GM12891 (cell line): ENCODE measurements at regions not wholly inside any gene's neighbourhood (a gene's known extent, or its start where the extent isn't known, plus 50 kb on each side); places are given as distances from the start of the nearest gene placed in this dataset.
"Not testable (repeated sequence)": the region's sequence is repeated elsewhere in the genome, so short reads cannot be mapped to it uniquely, and the experiment has no call there.

ENCODE experiments used
- DNase-seq: peaks from one replicate; pipeline ENCODE4 v3.0.0; 2011; ENCODE audit warnings: low spot score; ENCODE audit not compliant: insufficient read length
- FAIRE-seq: peaks from 2 replicates; lab custom pipeline; 2011; peaks lifted over from hg19 to GRCh38; lab: Jason Lieb, UNC
- PAX5 ChIP-seq: IDR thresholded peaks from 2 replicates; pipeline ENCODE4 v1.6.1; 2011; ENCODE audit warnings: low read length, moderate library complexity, mild to moderate bottlenecking; ENCODE audit not compliant: insufficient read depth, severe bottlenecking
- POLR2A ChIP-seq: IDR thresholded peaks from 2 replicates; pipeline ENCODE4 v1.6.1; 2011; ENCODE audit warnings: low read depth, low read length, control low read depth
- POLR2AphosphoS5 ChIP-seq: IDR thresholded peaks from 2 replicates; pipeline ENCODE4 v1.6.1; 2011; ENCODE audit warnings: low read depth, low read length, control low read depth
- POU2F2 ChIP-seq: IDR thresholded peaks from 2 replicates; pipeline ENCODE4 v1.6.1; 2011; ENCODE audit warnings: low read depth, mild to moderate bottlenecking, control low read depth, low read length, moderate library complexity
- SPI1 ChIP-seq: IDR thresholded peaks from 2 replicates; pipeline ENCODE4 v1.6.1; 2011; ENCODE audit warnings: low read depth, low read length, control low read depth
- TAF1 ChIP-seq: IDR thresholded peaks from 2 replicates; pipeline ENCODE4 v1.6.1; 2011; ENCODE audit warnings: low read depth, low read length, control low read depth

GRCh38 chr6:142016666-142017065, 116.1 kb upstream of the GJE1 start:
- not testable (repeated sequence) for FAIRE-seq, DNase-seq

- DNase-seq, FAIRE-seq: not testable (repeated sequence)
These were observed 117.3 kb upstream of the GJE1 start for GRCh38 chr6:142015463-142015862.

- TF ChIP-seq TAF1 (no peak), SPI1 (no peak), PAX5 (no peak), POLR2A (no peak), POLR2AphosphoS5 (no peak), POU2F2 (no peak)
- DNase-seq (no peak), FAIRE-seq (no peak)
These were observed 117.7 kb upstream of the GJE1 start for GRCh38 chr6:142015011-142015410.

- FAIRE-seq (no peak), DNase-seq (no peak)
- TF ChIP-seq PAX5 (no peak), SPI1 (no peak), POU2F2 (no peak)
These were observed 118.2 kb upstream of the GJE1 start for GRCh38 chr6:142014515-142014914.

- TF ChIP-seq POLR2A (no peak), SPI1 (no peak), TAF1 (no peak), POLR2AphosphoS5 (no peak), PAX5 (no peak), POU2F2 (no peak)
- FAIRE-seq (no peak), DNase-seq (no peak)
These were observed 118.7 kb upstream of the GJE1 start for GRCh38 chr6:142013875-142014495.

GRCh38 chr6:142013287-142013686, 119.4 kb upstream of the GJE1 start:
- TF ChIP-seq SPI1 (no peak), POLR2AphosphoS5 (no peak), PAX5 (no peak), POLR2A (no peak), POU2F2 (no peak), TAF1 (no peak)
- DNase-seq = no peak
- FAIRE-seq = no peak

- FAIRE-seq = no peak
- TF ChIP-seq POLR2A (no peak), POLR2AphosphoS5 (no peak), SPI1 (no peak), TAF1 (no peak), POU2F2 (no peak), PAX5 (no peak)
These were observed 121.0 kb upstream of the GJE1 start for GRCh38 chr6:142011775-142012174.

GRCh38 chr6:142011156-142011555, 121.6 kb upstream of the GJE1 start:
- DNase-seq = no peak
- no peak for TF ChIP-seq TAF1
- no peak for TF ChIP-seq POU2F2
- TF ChIP-seq POLR2A = no peak
- no peak for TF ChIP-seq SPI1
- TF ChIP-seq PAX5 = no peak
- TF ChIP-seq POLR2AphosphoS5 = no peak
- no peak for FAIRE-seq

More at GRCh38 chr6:142011775-142012174, 121.0 kb upstream of the GJE1 start:
- no peak for DNase-seq

GRCh38 chr6:142009647-142010046, 123.1 kb upstream of the GJE1 start:
- FAIRE-seq (no peak), DNase-seq (no peak)
- TF ChIP-seq POLR2AphosphoS5 (no peak), POU2F2 (no peak), PAX5 (no peak), TAF1 (no peak), POLR2A (no peak), SPI1 (no peak)

GRCh38 chr6:142008781-142009180, 123.9 kb upstream of the GJE1 start:
- no peak for FAIRE-seq
- no peak for TF ChIP-seq SPI1
- no peak for TF ChIP-seq POU2F2
- no peak for TF ChIP-seq POLR2AphosphoS5
- no peak for DNase-seq

GRCh38 chr6:142008016-142008735, 124.5 kb upstream of the GJE1 start:
- no peak for DNase-seq
- TF ChIP-seq PAX5 (no peak), SPI1 (no peak), TAF1 (no peak), POLR2AphosphoS5 (no peak)
- FAIRE-seq = no peak
